ENCODE measurements at regions not wholly inside any gene's neighbourhood (a gene's known extent, or its start where the extent isn't known, plus 50 kb on each side); places are given as distances from the start of the nearest gene placed in this dataset.

DNA sequence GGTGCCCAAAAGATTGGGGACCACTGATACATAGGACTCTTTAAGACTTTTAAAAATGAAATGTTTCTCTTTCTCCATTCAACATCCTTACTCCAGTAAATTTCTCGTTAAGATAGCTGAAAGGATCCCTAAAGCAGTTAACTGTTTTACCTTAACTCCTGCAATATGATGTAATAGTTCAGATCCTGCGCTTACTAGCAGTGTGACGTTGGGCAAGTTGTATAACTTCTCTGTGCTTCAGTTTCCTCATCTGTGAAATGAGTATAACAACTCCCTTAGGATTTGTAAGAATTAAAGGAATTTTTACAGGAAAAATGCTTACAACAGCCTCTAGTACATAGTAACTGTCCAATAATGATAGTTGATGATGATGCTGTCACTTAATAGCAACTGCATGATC, 158.9 kb downstream of the TANC2 start:
- TF ChIP-seq, protein P1, sequence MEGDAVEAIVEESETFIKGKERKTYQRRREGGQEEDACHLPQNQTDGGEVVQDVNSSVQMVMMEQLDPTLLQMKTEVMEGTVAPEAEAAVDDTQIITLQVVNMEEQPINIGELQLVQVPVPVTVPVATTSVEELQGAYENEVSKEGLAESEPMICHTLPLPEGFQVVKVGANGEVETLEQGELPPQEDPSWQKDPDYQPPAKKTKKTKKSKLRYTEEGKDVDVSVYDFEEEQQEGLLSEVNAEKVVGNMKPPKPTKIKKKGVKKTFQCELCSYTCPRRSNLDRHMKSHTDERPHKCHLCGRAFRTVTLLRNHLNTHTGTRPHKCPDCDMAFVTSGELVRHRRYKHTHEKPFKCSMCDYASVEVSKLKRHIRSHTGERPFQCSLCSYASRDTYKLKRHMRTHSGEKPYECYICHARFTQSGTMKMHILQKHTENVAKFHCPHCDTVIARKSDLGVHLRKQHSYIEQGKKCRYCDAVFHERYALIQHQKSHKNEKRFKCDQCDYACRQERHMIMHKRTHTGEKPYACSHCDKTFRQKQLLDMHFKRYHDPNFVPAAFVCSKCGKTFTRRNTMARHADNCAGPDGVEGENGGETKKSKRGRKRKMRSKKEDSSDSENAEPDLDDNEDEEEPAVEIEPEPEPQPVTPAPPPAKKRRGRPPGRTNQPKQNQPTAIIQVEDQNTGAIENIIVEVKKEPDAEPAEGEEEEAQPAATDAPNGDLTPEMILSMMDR (IDR thresholded peaks at IDR 0.05): no peak
- TF ChIP-seq MYC (IDR thresholded peaks at IDR 0.05; ENCODE audit: borderline replicate concordance, low read length) (no peak), POLR2AphosphoS2 (conservative IDR thresholded peaks at IDR 0.05; ENCODE audit: low read length) (no peak)

Data from A549 (cell line).